ENCODE measurements at regions not wholly inside any gene's neighbourhood (a gene's known extent, or its start where the extent isn't known, plus 50 kb on each side); places are given as distances from the start of the nearest gene placed in this dataset.

- H3K4me1 ChIP-seq, result no peaks in the 10 kb centered on the region
- no peak overlapping the region for H3K27ac ChIP-seq
- H3K4me2 ChIP-seq (ENCODE audit: low read length), result no peak overlapping the region
- no peaks in the 10 kb centered on the region for H3K36me3 ChIP-seq (ENCODE audit: control insufficient read depth, insufficient read depth, low read length)
- H3K9ac ChIP-seq, result no peak overlapping the region
- H3K79me2 ChIP-seq, result no peaks in the 10 kb centered on the region
- H3K4me3 ChIP-seq (ENCODE audit: low read depth, low read length), result no peak overlapping the region
- no peaks in the 10 kb centered on the region for H3K27me3 ChIP-seq (ENCODE audit: control insufficient read depth, insufficient read depth, low read length)
- no peak for TF ChIP-seq CTCF (IDR thresholded peaks at IDR 0.05)
- no peak overlapping the region for H2AFZ ChIP-seq
- no peaks in the 10 kb centered on the region for H3K9me3 ChIP-seq (ENCODE audit: control insufficient read depth, low read length)
Measured at GRCh38 chr2:66901344-66901743, 466.4 kb downstream of the MEIS1 start.

GRCh38 chr2:66903183-66903582 is 468.3 kb downstream of the MEIS1 start:
- H3K9ac ChIP-seq, result no peak overlapping the region
- no peak overlapping the region for H2AFZ ChIP-seq
- H3K27me3 ChIP-seq (ENCODE audit: control insufficient read depth, insufficient read depth, low read length), result no peaks in the 10 kb centered on the region
- no peak overlapping the region for H3K27ac ChIP-seq
- H3K36me3 ChIP-seq (ENCODE audit: control insufficient read depth, insufficient read depth, low read length), result no peaks in the 10 kb centered on the region
- no peak for TF ChIP-seq CTCF (IDR thresholded peaks at IDR 0.05)
- no peak overlapping the region for H3K4me3 ChIP-seq (ENCODE audit: low read depth, low read length)
- no peaks in the 10 kb centered on the region for H3K4me1 ChIP-seq
- no peaks in the 10 kb centered on the region for H3K79me2 ChIP-seq
- H3K9me3 ChIP-seq (ENCODE audit: control insufficient read depth, low read length), result no peaks in the 10 kb centered on the region
- H3K4me2 ChIP-seq (ENCODE audit: low read length), result no peak overlapping the region

- H2AFZ ChIP-seq, result no peak overlapping the region
- no peak for TF ChIP-seq CTCF (IDR thresholded peaks at IDR 0.05)
- H3K4me1 ChIP-seq, result no peaks in the 10 kb centered on the region
- H3K27ac ChIP-seq, result no peak overlapping the region
- H3K79me2 ChIP-seq, result no peaks in the 10 kb centered on the region
- no peaks in the 10 kb centered on the region for H3K27me3 ChIP-seq (ENCODE audit: control insufficient read depth, insufficient read depth, low read length)
- no peaks in the 10 kb centered on the region for H3K9me3 ChIP-seq (ENCODE audit: control insufficient read depth, low read length)
- no peak overlapping the region for H3K4me3 ChIP-seq (ENCODE audit: low read depth, low read length)
- no peaks in the 10 kb centered on the region for H3K36me3 ChIP-seq (ENCODE audit: control insufficient read depth, insufficient read depth, low read length)
- no peak overlapping the region for H3K4me2 ChIP-seq (ENCODE audit: low read length)
- H3K9ac ChIP-seq, result no peak overlapping the region
Measured at GRCh38 chr2:66903745-66904465, 469.0 kb downstream of the MEIS1 start.

GRCh38 chr2:66915237-66915636 is 480.3 kb downstream of the MEIS1 start:
- H3K9ac ChIP-seq, result no peak overlapping the region
- H3K79me2 ChIP-seq, result no peaks in the 10 kb centered on the region
- no peak overlapping the region for H3K4me3 ChIP-seq (ENCODE audit: low read depth, low read length)
- H3K9me3 ChIP-seq (ENCODE audit: control insufficient read depth, low read length), result no peaks in the 10 kb centered on the region
- no peak overlapping the region for H3K4me2 ChIP-seq (ENCODE audit: low read length)
- H3K36me3 ChIP-seq (ENCODE audit: control insufficient read depth, insufficient read depth, low read length), result no peaks in the 10 kb centered on the region
- no peaks in the 10 kb centered on the region for H3K27me3 ChIP-seq (ENCODE audit: control insufficient read depth, insufficient read depth, low read length)
- no peaks in the 10 kb centered on the region for H3K4me1 ChIP-seq
- no peak for TF ChIP-seq CTCF (IDR thresholded peaks at IDR 0.05)
- no peak overlapping the region for H3K27ac ChIP-seq
- no peak overlapping the region for H2AFZ ChIP-seq

- Histone ChIP-seq H3K4me2 (ENCODE audit: low read length) (no peak overlapping the region), H3K27ac (no peak overlapping the region), H3K9me3 (ENCODE audit: control insufficient read depth, low read length) (no peaks in the 10 kb centered on the region), H3K4me3 (ENCODE audit: low read depth, low read length) (no peak overlapping the region), H3K27me3 (ENCODE audit: control insufficient read depth, insufficient read depth, low read length) (no peaks in the 10 kb centered on the region), H3K36me3 (ENCODE audit: control insufficient read depth, insufficient read depth, low read length) (no peaks in the 10 kb centered on the region), H3K9ac (no peak overlapping the region), H3K4me1 (no peaks in the 10 kb centered on the region), H3K79me2 (no peaks in the 10 kb centered on the region), H2AFZ (no peak overlapping the region)
- no peak for TF ChIP-seq CTCF (IDR thresholded peaks at IDR 0.05)
Measured at GRCh38 chr2:66919286-66919685, 477.8 kb upstream of the ETAA1 start.
